ENCODE measurements at regions not wholly inside any gene's neighbourhood (a gene's known extent, or its start where the extent isn't known, plus 50 kb on each side); places are given as distances from the start of the nearest gene placed in this dataset.

DNA sequence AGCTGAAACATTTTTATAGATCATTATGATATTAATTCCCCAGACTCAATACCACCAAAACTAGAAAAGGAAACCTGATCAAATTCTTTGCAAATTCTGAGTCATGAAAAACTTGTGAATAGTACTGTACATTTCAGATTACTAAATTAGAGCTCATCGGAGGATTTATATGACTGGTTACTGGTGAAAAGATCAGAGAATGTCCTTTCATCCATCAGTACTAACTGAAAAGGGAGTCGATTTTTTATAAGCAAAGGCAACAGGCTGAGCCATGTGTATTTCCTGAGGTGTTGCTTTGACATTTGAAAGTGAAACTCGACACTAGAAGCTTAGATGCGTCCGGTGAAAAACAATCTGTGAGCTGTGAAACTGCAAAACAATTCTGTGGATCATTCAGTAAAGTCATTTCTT, 155.7 kb downstream of the TNFSF18 start:
- DNase-seq (ENCODE audit: low read depth) = no peak
- in situ Hi-C loops (cut with HindIII; ENCODE audit: low sequenced_read_pairs) = no loop called here
- H3K4me3 ChIP-seq (ENCODE audit: low read depth, low read length) = no peak overlapping the region
- TF ChIP-seq, protein P1, sequence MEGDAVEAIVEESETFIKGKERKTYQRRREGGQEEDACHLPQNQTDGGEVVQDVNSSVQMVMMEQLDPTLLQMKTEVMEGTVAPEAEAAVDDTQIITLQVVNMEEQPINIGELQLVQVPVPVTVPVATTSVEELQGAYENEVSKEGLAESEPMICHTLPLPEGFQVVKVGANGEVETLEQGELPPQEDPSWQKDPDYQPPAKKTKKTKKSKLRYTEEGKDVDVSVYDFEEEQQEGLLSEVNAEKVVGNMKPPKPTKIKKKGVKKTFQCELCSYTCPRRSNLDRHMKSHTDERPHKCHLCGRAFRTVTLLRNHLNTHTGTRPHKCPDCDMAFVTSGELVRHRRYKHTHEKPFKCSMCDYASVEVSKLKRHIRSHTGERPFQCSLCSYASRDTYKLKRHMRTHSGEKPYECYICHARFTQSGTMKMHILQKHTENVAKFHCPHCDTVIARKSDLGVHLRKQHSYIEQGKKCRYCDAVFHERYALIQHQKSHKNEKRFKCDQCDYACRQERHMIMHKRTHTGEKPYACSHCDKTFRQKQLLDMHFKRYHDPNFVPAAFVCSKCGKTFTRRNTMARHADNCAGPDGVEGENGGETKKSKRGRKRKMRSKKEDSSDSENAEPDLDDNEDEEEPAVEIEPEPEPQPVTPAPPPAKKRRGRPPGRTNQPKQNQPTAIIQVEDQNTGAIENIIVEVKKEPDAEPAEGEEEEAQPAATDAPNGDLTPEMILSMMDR (IDR thresholded peaks at IDR 0.05; ENCODE audit: low read depth, low read length, missing control alignments) = no peak

DNA sequence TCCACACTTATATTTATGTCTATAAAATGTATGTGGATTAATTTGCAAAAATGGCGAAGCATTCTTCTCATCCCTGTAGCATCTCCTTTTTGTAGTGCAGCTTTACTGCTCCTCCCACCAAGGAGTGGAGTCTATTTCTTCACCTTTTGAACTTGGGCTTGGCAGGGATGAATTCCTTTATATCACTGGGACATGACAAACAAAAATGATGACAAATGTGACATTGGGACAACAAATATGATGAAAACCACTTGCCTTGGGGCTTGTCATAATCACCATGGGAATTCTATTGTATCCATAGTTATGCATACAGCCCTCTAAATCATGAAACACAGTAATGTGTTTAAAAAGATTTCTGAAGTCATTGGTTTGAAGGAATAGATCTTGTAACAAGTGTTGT, 155.0 kb downstream of the TNFSF18 start:
- DNase-seq (ENCODE audit: low read depth) = no peak
- TF ChIP-seq, protein P1 (IDR thresholded peaks at IDR 0.05; ENCODE audit: low read depth, low read length, missing control alignments) = no peak
- H3K4me3 ChIP-seq (ENCODE audit: low read depth, low read length) = no peak overlapping the region
- in situ Hi-C loops (cut with HindIII; ENCODE audit: low sequenced_read_pairs) = no loop called here

DNA sequence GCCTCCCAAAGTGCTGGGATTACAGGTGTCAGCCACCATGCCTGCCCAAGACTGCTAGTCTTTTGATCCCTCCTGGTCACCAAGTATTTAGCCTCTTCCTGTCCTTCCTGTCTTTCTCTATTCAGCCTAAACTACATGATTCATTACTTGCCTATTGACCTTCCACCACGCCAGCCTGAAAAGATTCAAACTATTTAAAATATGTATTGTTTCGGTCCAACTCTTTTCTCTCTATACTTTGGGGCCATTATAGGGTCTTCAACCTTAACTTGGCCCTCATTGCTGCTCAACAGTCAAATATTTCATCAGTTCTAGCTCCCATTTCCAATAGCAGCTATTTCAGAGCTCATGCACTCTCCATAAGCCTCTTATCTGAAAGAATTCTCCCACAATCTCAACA, 153.0 kb downstream of the TNFSF18 start:
- DNase-seq (ENCODE audit: low read depth) = no peak
- in situ Hi-C loops (cut with HindIII; ENCODE audit: low sequenced_read_pairs) = no loop called here
- TF ChIP-seq, protein P1 (IDR thresholded peaks at IDR 0.05; ENCODE audit: low read depth, low read length, missing control alignments) = no peak
- H3K4me3 ChIP-seq (ENCODE audit: low read depth, low read length) = no peak overlapping the region

DNA sequence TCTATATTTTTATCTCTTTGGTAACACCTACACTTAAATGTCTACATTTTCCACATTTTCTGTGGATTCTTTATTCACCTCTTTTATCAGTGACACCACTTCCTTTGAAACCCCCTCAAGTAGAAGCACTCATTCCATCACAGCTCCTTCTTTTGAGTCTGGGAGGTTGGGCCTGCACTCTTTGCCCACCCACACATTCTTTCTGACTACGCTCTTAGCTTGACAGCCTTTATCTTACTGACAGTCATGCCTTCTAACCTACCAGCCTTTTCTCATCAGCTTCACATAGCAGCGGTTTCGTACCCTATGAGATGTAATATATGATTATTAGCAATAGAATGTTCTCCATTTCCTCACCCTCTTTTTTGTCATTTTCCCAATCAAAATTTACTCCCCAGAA, 151.9 kb downstream of the TNFSF18 start:
- H3K4me3 ChIP-seq (ENCODE audit: low read depth, low read length) = no peak overlapping the region
- no peak for DNase-seq (ENCODE audit: low read depth)
- in situ Hi-C loops (cut with HindIII; ENCODE audit: low sequenced_read_pairs) = no loop called here
- TF ChIP-seq, protein P1 (IDR thresholded peaks at IDR 0.05; ENCODE audit: low read depth, low read length, missing control alignments) = no peak

DNA sequence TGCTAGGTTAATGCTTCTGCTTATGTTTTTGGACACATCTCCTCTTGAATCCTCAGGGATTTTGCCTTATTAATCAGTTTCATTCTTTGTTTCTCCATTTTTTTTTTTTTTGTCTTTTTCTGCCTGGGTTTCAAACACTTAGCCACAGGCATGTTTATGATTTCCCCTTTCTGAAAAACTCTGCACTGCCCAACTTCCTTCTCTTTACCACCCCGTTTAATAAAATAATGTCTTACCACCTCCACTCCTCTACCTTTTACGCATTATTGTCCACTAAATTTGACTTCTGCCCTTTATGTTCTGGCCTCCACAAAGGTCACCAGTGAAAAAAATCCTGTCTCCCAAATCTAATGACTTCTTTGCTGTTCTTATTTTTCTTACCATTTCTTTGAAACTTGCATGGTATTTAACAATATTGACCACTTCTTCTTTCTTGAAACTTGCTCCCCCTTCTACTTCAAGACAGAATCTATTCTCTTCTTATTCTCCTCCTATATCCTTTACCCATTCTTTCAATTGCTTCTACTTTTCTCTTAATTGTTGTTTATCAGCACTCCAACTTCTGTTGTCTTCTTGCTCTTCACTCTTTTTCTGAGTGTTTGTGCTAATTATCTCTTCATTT, 150.3 kb downstream of the TNFSF18 start:
- DNase-seq (ENCODE audit: low read depth) = no peak
- in situ Hi-C loops (cut with HindIII; ENCODE audit: low sequenced_read_pairs) = no loop called here
- no peak overlapping the region for H3K4me3 ChIP-seq (ENCODE audit: low read depth, low read length)
- TF ChIP-seq, protein P1 (IDR thresholded peaks at IDR 0.05; ENCODE audit: low read depth, low read length, missing control alignments) = no peak

DNA sequence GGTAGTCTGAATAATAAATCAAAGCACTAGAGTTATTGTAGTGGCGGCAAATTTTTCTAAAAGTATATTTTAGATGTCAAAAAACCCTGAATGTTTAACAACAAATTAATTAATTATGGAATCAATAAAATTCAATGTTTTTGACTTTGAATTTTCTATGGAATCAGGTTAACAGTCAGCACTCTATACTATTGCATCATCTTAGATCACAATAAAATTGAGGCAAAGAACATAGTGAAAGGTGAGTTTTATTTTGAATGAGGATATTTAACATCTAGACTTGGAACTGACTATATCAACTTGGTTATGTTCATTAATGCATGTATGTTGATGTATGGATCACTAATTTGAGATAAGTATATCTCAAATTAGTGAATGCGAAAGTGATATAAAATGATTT, 148.5 kb downstream of the TNFSF18 start:
- in situ Hi-C loops (cut with HindIII; ENCODE audit: low sequenced_read_pairs) = no loop called here
- TF ChIP-seq, protein P1 (IDR thresholded peaks at IDR 0.05; ENCODE audit: low read depth, low read length, missing control alignments) = no peak
- no peak overlapping the region for H3K4me3 ChIP-seq (ENCODE audit: low read depth, low read length)
- no peak for DNase-seq (ENCODE audit: low read depth)
